Fibroblast of peridontal ligament (primary cell): ENCODE measurements at regions not wholly inside any gene's neighbourhood (a gene's known extent, or its start where the extent isn't known, plus 50 kb on each side); places are given as distances from the start of the nearest gene placed in this dataset.
"Not testable (repeated sequence)": the region's sequence is repeated elsewhere in the genome, so short reads cannot be mapped to it uniquely, and the experiment has no call there.

Experiments
- DNase-seq: peaks from one replicate; pipeline ENCODE4 v3.0.0-alpha.2; 2010; ENCODE audit errors: extremely low read depth

DNA sequence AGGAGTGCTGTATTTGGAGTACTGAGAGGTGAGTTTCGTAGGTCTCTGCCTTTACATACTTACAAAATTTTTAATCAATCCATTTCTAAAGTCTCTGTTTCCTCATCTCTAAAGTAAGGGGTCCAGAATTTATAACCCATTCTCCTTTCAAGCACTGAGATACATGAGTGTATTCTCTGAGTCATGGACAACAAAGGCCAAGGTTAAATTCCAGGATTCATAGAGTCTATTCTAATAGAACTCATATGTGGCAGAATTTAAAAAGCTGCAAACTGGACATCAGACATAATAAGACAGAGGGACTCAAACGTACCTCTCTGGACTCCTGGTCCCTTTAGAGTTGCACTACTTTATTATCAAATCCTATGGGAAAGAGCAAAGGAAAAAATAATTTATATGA is 112.5 kb upstream of the SLIT3 start:
- peak; percentile 38 for DNase-seq

GRCh38 chr5:169412831-169413230 is 111.9 kb upstream of the SLIT3 start:
- DNase-seq: peak; percentile 81

DNA sequence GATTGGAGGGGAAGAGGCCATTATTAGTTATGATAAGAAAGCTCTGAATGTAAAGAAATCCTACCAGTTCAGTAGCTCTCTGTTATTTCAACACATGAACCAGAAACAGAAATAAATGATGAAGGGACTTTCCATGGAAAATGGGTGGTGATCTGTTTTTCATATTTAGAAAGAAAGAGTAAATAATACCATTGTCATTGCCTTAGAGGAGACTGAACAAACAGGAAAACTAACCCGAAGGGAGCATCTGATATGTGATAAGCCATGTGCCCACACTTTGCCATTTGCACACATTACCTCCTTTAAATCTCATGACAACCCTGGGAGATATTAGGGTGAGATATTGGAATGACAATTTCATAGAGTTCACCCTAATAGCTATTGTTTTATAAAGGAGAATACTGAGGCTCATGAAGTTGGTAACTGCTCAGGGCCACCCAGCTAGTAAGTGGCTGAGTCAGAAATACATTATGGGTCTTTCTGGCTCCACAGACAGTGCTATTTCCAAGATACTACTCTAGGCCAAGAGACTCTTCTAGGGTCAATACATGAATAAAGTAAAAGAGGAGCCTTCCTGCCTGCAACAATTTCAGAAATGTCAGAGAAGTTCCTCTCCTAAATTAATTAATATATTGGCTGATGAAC is 111.0 kb upstream of the SLIT3 start:
- DNase-seq: no peak

DNA sequence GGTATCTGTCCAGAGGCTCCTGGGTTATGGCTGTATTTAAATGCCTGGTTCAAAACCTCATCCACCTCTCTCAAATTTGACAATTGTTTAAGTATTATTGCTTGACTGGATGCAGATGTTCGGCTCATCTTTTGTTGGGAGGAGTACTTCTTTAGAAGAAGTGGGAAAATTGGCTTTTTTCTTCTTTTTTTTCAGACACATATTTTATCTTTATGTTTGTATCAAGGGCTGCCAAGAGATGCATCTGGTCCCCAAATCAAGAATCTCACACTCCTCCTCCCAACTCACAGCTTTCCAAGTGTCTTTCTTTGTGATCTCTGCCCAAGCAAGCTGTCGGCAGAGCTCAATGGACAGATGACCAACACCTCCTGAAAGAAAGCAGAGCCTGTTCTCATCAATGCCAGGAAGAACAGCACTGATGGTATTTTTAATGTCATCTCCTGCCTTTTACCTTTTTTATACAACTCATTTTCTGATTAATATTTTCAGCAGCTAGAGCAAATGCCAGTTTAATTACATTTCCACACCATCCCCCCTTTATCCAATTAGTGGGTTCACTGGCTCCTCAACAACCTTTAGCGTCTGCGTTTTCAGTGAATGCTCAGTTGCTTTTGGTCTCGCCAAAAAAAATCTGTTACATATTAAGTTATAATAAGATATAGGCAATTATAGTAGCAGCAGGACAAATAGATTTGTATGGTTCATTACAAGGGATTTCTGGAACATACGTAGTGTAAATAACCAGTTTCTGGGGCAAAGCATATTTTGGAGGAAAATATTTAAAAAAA is 110.3 kb upstream of the SLIT3 start:
- DNase-seq: no peak

GRCh38 chr5:169408731-169409130 is 107.8 kb upstream of the SLIT3 start:
- peak; percentile 87 for DNase-seq

- no peak for DNase-seq
These were observed 107.2 kb upstream of the SLIT3 start for GRCh38 chr5:169408171-169408570.

DNA sequence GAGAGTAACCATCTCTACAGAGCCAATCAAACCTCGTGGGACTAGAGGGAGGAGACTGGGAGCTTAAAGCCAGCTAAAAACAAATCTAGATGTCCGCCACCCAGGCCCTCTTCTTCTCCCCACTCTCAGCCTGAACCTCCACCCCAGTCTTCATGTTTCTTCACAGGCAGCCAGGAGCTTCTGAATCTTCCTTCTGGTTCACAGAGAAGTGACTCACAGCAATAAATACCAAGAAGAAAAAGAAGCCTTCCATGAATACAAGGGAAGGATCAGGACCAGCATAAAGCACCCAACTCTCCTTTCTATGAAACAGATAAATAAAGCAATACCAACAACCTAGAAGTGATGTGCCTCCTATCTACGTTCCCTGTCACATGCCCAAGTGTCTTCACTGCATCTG is 103.3 kb upstream of the SLIT3 start:
- DNase-seq: peak; percentile 35

DNA sequence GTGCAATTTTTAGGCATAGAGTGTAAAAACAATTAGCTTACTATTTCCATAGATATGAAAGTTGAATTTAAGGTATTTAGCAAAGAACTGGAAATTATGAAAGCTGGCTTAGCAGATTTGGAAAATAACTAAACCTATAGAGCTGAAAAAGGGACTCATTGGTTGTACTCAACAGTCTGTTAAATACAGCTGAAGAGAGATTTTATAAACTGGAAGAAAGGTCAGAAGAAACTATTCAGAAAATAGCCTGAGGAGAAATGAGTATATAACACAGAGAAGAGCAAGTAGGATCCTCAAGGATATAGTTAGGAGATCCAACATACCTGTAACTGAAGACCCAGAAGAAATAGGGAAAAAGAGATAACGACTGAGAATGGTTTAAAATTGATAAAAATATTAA is 97.6 kb upstream of the SLIT3 start:
- DNase-seq: no peak

DNA sequence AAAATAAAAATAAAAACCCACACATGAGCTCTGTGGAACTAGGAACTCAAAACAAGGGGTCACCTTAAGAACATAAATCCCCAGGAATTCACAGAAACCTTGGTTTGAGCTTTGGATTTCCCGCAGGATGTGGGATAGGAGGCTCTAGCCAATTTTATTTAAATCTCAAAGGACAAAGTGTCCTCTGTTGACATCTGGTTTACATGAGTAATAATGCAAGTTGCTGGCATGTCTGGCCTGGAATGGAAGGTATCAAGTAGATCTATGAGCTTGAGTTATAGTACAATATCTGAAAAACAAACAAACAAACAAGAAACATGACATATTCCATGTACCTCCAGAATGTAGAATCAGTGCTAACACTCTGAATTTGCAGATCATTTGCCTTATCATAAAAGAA is 94.2 kb upstream of the SLIT3 start:
- no peak for DNase-seq

DNA sequence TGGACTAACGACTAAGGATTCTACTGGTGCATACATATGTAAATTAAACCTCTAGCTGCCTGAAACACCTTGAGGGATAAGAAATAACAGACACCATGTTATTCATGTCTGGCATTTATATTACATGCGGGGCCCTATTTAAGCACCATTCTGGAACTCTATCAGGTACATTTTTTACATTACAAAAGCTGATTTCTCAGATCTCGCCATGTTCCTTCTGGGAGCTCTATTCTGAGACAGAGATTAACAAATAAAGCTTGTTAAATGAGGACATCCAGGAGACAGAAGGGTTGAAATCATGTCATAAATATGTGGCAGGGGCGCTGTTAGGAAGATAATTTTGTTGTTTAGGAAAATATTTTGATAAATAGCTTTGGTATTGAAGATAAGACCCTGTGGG is 93.4 kb upstream of the SLIT3 start:
- DNase-seq: no peak

- DNase-seq: no peak
These were observed 93.0 kb upstream of the SLIT3 start for GRCh38 chr5:169393907-169394306.

GRCh38 chr5:169390265-169390664 is 89.3 kb upstream of the SLIT3 start:
- DNase-seq: no peak

DNA sequence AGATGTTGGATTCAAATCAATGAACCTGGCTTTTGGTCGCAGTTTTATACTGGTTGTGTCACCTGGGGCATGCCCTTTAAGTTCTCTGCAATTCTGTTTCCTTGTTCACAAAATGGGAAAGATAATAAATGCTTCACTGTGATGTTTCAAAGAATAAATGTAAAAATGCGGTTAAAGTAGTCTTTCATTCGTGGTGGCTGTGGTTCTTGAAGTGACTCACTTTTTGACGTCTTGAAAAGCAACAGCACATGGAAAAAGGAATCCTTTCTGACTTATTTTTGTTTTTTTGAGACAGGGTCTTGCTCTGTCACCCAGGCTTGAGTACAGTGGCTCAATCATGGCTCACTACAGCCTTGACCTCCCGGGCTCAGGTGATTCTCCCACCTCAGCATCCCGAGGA is 88.4 kb upstream of the SLIT3 start:
- DNase-seq: peak; percentile 15

- peak; percentile 47 for DNase-seq
These were observed 84.7 kb upstream of the SLIT3 start for GRCh38 chr5:169385636-169386035.

DNA sequence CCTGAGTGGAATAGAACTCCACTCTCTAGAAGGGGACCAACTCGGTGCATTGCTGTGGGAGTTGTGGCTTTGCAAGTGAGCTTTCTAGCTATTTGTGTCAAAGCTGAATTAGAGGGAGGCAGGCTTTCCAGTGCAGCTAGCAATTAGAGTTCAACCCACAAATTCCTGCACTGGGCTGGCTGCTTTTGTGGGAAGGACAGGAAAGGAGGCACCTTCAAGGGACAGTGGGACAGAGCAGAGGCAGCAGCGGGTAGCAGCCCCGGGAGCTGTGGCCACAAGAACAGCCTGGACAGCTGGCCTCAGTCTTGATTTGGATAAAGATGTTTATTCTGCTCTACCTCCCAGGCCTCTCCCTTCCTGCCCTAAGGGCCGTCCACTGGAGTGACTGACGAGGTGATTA is 83.7 kb upstream of the SLIT3 start:
- peak; percentile 20 for DNase-seq

GRCh38 chr5:169374761-169375160 is 73.8 kb upstream of the SLIT3 start:
- no peak for DNase-seq

DNA sequence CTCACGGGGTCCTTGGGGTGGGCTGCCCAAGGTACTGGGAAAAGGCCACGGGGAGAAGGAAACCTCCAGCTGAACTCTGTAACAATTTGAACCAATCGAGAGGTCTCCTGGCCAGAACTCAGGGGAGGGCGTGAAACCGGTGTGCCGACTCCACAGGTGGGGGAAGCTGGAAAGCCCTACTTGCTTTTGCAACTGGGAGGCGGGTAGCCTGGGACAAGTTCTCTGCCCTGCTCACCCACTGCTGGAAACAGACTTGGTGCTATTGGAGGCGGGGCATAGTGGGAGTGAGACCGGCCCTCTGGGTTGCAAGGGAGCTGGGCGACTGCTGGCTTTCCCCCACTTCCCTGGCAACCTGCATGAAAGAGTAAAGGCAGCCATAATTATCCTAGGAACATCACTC is 73.2 kb upstream of the SLIT3 start:
- DNase-seq: no peak

- DNase-seq: not testable (repeated sequence)
These were observed 70.9 kb upstream of the SLIT3 start for GRCh38 chr5:169371801-169372200.

DNA sequence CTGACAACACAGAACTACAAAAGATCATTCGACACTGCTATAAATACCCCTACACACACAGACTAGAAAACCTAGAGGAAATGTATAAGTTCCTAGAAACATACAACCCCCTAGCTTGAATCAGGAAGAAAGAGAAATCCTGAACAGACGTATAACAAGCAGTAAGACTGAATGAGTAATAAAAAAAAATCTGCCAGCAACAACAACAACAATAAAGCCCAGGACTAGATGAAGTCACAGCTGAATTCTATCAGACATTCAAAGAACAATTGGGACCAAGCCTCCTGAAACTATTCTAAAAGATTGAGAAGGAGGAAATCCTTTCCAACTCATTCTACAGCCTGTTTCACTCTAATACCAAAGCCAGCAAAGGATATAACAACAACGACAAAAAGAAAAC is 68.2 kb upstream of the SLIT3 start:
- DNase-seq: no peak

DNA sequence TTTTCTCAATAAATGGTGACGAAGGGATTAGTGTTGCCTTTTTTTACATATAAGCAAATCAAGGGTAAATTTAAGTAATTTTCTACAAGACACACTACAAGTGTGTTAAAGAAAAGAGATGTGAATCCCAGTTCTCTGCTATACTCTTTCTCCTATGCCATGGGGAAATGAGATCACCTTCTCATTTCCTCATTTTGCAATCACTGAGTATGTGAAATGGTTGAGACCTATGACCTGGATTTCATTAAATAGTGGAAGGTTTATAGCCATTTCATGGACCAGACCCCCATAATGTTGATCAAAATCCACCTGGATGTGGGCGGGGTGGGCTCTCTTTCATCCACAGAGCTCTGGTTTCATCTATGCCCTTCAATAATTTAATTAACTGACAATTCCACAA is 66.9 kb upstream of the SLIT3 start:
- DNase-seq: peak; percentile 18

DNA sequence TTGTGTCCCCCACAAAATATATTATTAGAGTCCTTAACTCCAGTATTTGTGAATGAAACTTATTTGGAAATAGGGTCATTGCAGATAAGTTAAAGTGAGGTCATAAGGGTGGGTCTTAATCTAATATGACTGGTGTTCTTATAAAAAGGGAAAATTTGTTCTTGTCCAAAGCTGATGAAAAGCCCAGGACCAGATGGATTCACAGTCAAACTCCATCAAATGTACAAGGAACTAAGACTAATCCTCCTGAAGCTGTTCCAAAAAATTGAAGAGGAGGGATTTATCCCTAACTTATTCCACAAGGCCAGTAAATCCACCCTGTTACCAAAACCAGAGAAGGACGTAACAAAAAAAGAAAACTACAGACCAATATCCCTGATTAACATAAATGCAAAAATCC is 56.4 kb upstream of the SLIT3 start:
- no peak for DNase-seq

- DNase-seq: no peak
These were observed 55.9 kb upstream of the SLIT3 start for GRCh38 chr5:169356811-169357210.

- DNase-seq: no peak
These were observed 55.2 kb upstream of the SLIT3 start for GRCh38 chr5:169356181-169356580.

GRCh38 chr5:169354921-169355320 is 54.0 kb upstream of the SLIT3 start:
- DNase-seq: no peak
